ENCODE measurements at regions not wholly inside any gene's neighbourhood (a gene's known extent, or its start where the extent isn't known, plus 50 kb on each side); places are given as distances from the start of the nearest gene placed in this dataset.

- no peak for DNase-seq (ENCODE audit: low read depth in 2 of 2)
Measured at GRCh38 chr1:29825274-29825940, 589.1 kb downstream of the PTPRU start.

- no peak for DNase-seq (ENCODE audit: low read depth in 2 of 2)
Measured at GRCh38 chr1:29824511-29825273, 588.4 kb downstream of the PTPRU start.

- no peak for DNase-seq (ENCODE audit: low read depth in 2 of 2)
Measured at GRCh38 chr1:29824025-29824424, 587.7 kb downstream of the PTPRU start.

GRCh38 chr1:29823561-29823960 is 587.2 kb downstream of the PTPRU start:
- DNase-seq (ENCODE audit: low read depth in 2 of 2) = no peak

GRCh38 chr1:29821605-29822004 is 585.3 kb downstream of the PTPRU start:
- no peak for DNase-seq (ENCODE audit: low read depth in 2 of 2)

- DNase-seq (ENCODE audit: low read depth in 2 of 2) = no peak
Measured at GRCh38 chr1:29820401-29820800, 584.1 kb downstream of the PTPRU start.

GRCh38 chr1:29812408-29813135 is 576.2 kb downstream of the PTPRU start:
- no peak for DNase-seq (ENCODE audit: low read depth in 2 of 2)

GRCh38 chr1:29811727-29812407 is 575.5 kb downstream of the PTPRU start:
- DNase-seq (ENCODE audit: low read depth in 2 of 2) = no peak

- DNase-seq (ENCODE audit: low read depth in 2 of 2) = no peak
Measured at GRCh38 chr1:29811247-29811646, 574.9 kb downstream of the PTPRU start.

- DNase-seq (ENCODE audit: low read depth in 2 of 2) = no peak
Measured at GRCh38 chr1:29810121-29811120, 574.1 kb downstream of the PTPRU start.

- no peak for DNase-seq (ENCODE audit: low read depth in 2 of 2)
Measured at GRCh38 chr1:29809446-29810120, 573.3 kb downstream of the PTPRU start.

- no peak for DNase-seq (ENCODE audit: low read depth in 2 of 2)
Measured at GRCh38 chr1:29808141-29808995, 572.0 kb downstream of the PTPRU start.

GRCh38 chr1:29807689-29808088 is 571.4 kb downstream of the PTPRU start:
- DNase-seq (ENCODE audit: low read depth in 2 of 2) = no peak

- no peak for DNase-seq (ENCODE audit: low read depth in 2 of 2)
Measured at GRCh38 chr1:29806646-29807319, 570.5 kb downstream of the PTPRU start.

GRCh38 chr1:29805896-29806160 is 569.5 kb downstream of the PTPRU start:
- DNase-seq (ENCODE audit: low read depth in 2 of 2) = no peak

GRCh38 chr1:29805122-29805895 is 569.0 kb downstream of the PTPRU start:
- DNase-seq (ENCODE audit: low read depth in 2 of 2) = no peak

- DNase-seq (ENCODE audit: low read depth in 2 of 2) = no peak
Measured at GRCh38 chr1:29804181-29804899, 568.0 kb downstream of the PTPRU start.

GRCh38 chr1:29803486-29803885 is 567.2 kb downstream of the PTPRU start:
- DNase-seq (ENCODE audit: low read depth in 2 of 2) = no peak
